ENCODE measurements at regions not wholly inside any gene's neighbourhood (a gene's known extent, or its start where the extent isn't known, plus 50 kb on each side); places are given as distances from the start of the nearest gene placed in this dataset.
"Not testable (repeated sequence)": the region's sequence is repeated elsewhere in the genome, so short reads cannot be mapped to it uniquely, and the experiment has no call there.

DNA sequence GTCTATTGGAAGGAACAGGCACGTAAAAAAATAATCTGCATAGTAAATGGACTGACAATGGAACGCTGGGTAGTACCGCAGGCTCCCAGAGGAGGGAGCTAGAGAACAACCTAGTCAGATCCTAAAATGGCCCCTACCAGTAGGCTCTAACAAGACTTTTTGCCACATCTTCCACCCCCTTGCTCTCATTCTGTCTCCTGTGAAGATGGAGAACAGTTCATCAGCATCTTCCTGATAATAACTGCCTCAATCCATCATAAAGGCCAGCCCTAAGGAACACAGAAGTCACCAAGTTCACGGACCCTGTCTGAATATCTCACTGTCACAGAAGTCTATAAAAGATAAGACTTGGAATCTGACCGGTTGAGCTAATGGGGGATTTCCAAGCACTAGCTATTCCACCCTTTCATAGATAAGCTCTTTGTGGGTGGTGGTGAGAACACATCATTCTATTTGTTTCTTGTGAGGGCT lies 133.4 kb downstream of the SLC1A3 start:
- FAIRE-seq, result peak; percentile 42
- no peak for TF ChIP-seq POLR2AphosphoS5 (IDR thresholded peaks at IDR 0.05; ENCODE audit: low read depth, low read length)
- no peak for TF ChIP-seq POLR2A (IDR thresholded peaks at IDR 0.05; ENCODE audit: low read depth, low read length)
- no peak for TF ChIP-seq TAF1 (IDR thresholded peaks at IDR 0.05; ENCODE audit: borderline replicate concordance, low read depth, low read length)

DNA sequence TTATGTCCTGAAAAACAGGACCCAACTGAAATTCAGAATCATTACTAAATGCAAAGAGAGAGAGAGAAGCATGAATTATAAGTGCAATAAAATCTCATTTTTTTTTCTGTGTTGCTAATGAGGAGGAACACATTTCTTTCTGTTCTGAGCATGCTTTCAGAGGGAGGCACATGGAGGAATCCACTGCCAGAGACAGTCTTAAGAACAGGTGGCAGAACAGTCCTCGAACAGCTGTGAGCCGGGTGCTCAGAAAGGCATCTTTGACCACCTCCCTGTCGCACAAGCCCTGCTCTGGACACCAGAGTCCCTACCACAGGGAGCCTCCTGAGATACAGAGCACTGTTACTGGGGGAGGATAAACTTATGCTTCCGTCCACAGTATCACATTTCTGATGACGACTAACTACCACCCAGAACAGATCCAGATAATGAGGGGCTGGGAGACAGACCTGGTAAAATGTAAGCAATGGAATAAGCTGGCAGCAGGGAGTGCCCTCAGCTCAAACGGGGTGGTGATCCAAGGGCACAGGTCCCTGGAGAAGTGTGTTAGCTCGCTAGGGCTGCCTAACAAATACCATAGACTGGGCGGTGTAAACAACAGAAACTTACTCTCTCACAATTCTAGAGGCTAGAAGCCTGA lies 134.0 kb downstream of the SLC1A3 start:
- DNase-seq (ENCODE audit: insufficient read length), result no peak
- FAIRE-seq, result no peak

More for the DNA sequence above, 133.4 kb downstream of the SLC1A3 start:
- peak; percentile 27 for DNase-seq (ENCODE audit: insufficient read length)

DNA sequence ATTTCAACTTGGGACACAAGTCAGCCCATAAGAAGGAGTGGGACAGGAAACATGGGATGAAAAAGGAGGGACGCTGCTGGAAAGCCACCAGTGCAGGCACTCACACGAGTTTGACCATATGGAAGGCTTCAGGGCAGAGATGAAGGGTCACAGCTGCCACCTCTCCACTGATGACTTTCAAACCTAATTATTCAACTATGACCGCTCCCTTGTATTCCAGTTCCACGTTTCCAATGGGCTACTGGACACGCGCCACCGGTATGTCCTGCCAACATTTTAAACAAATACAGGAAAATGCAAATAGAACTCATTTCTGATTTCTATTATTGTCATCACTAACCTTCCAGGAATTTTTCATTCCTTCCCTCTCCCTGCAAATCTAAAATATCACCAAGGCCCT lies 134.7 kb downstream of the SLC1A3 start:
- no peak for DNase-seq (ENCODE audit: insufficient read length)
- TF ChIP-seq POLR2A (IDR thresholded peaks at IDR 0.05; ENCODE audit: low read depth, low read length) (no peak), POLR2AphosphoS5 (IDR thresholded peaks at IDR 0.05; ENCODE audit: low read depth, low read length) (no peak), TAF1 (IDR thresholded peaks at IDR 0.05; ENCODE audit: borderline replicate concordance, low read depth, low read length) (no peak)
- FAIRE-seq, result no peak

More for the DNA sequence above, 134.0 kb downstream of the SLC1A3 start:
- TF ChIP-seq POLR2AphosphoS5 (IDR thresholded peaks at IDR 0.05; ENCODE audit: low read depth, low read length) (no peak), TAF1 (IDR thresholded peaks at IDR 0.05; ENCODE audit: borderline replicate concordance, low read depth, low read length) (no peak), POLR2A (IDR thresholded peaks at IDR 0.05; ENCODE audit: low read depth, low read length) (no peak)

DNA sequence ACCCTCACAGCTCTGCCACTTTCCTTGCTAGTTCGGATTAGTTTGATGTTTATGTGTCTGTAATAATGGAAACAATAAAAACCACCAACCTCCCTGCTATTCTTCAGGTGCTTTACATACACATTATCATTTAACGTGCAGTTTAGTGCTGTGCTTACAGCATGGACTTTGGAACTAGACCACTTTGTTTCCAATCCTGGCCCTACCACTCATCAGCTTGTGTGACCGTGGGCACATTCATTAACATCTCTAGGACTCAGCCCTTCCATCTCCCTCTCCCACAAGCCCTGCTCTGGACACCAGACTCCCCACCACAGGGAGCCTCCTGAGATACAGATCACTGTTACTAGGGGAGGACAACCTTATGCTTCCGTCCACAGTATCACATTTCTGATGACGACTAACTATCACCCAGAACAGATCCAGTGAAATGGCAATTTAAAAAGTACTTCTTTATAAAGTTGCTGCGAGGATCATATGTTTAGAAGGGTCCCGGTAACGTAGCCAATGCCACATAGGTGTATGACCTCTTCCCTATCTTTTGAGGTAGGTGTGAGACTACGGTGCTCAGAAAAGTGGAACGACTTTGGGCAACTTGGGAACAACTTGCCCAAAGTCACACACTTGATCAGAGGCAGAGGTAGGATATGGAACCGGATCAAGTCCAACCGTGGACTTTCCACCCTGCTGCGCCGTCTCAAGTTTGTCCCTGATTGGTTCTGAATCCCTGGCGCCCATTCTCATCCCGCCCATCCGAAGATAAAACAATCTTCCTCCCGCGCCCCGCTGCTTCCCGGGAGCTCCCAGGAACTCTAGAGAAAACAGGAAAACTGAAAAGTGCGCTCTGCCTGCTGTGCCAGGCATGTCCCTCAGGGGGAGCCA lies 132.4 kb upstream of the NIPBL start:
- no peak for DNase-seq (ENCODE audit: insufficient read length)
- peak; percentile 9 for FAIRE-seq
- TF ChIP-seq POLR2AphosphoS5 (IDR thresholded peaks at IDR 0.05; ENCODE audit: low read depth, low read length) (no peak), POLR2A (IDR thresholded peaks at IDR 0.05; ENCODE audit: low read depth, low read length) (no peak), TAF1 (IDR thresholded peaks at IDR 0.05; ENCODE audit: borderline replicate concordance, low read depth, low read length) (no peak)

DNA sequence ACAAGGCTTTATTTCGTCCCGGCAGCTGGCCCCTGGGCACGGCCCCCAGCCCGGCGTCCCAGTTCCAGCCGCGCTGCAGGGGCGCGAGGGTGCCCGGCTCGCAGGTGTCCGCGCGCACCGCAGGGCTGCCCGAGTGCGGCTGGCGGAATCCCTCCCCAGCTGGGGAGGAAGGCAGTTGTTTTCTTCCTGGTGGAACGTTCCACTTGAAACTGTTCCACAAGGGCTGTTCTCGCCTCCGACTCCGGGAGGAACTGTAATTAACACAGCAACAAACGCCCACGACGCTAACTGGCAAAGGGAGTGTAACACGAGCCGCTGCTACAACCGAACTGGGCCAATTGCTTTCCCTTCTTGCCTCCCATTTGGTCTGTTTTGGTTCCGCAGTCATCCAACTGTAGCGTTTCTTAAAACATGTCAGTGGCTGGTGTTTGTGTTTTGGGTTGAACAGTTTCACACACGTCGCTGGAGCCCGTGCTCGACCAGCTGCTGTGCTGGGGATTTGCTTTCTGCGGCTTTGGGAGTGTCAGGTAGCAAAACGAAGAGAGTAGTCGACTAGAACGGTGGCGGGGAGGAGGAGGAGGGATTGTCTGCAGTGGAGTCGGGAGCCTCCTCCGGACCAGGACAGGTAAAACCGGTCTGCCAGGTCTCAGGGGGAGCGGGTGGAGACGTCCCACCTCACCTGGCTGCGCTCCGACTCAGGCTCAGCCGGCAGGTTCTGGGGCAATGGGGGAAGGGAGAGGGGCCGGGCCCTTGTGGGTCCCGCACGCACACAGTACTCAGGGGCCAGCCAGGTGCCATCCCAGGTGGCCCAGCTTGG lies 131.6 kb upstream of the NIPBL start:
- DNase-seq (ENCODE audit: insufficient read length) (peak; percentile 53), FAIRE-seq (peak; percentile 64)
- TF ChIP-seq POLR2A (IDR thresholded peaks at IDR 0.05; ENCODE audit: low read depth, low read length) (no peak), POLR2AphosphoS5 (IDR thresholded peaks at IDR 0.05; ENCODE audit: low read depth, low read length) (no peak), TAF1 (IDR thresholded peaks at IDR 0.05; ENCODE audit: borderline replicate concordance, low read depth, low read length) (no peak)

GRCh38 chr5:36747794-36748193 lies 128.8 kb upstream of the NIPBL start:
- DNase-seq (ENCODE audit: insufficient read length); FAIRE-seq: not testable (repeated sequence)

DNA sequence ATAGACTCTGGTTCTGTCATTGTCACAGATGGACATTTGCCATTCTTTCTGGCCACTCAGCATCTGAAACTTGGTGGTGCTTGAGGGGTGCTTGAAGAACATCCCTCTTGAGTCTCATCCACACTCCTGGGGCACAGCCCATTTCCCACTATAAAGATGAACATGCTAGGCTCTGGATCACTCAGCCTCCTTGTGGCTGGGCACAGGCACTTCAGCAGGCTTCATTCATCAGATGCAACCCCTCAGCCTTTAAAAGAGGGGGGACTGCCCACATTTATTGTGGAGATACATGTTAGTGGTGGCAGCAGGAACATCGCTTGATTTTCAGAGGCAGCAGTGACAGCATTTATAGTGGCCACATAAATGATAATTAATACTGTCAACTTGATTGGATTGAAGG lies 124.7 kb upstream of the NIPBL start:
- TF ChIP-seq POLR2AphosphoS5 (IDR thresholded peaks at IDR 0.05; ENCODE audit: low read depth, low read length) (no peak), TAF1 (IDR thresholded peaks at IDR 0.05; ENCODE audit: borderline replicate concordance, low read depth, low read length) (no peak), POLR2A (IDR thresholded peaks at IDR 0.05; ENCODE audit: low read depth, low read length) (no peak)
- DNase-seq (ENCODE audit: insufficient read length) (no peak), FAIRE-seq (no peak)

- FAIRE-seq (no peak), DNase-seq (ENCODE audit: insufficient read length) (no peak)
- TF ChIP-seq TAF1 (IDR thresholded peaks at IDR 0.05; ENCODE audit: borderline replicate concordance, low read depth, low read length) (no peak), POLR2AphosphoS5 (IDR thresholded peaks at IDR 0.05; ENCODE audit: low read depth, low read length) (no peak), POLR2A (IDR thresholded peaks at IDR 0.05; ENCODE audit: low read depth, low read length) (no peak)
Measured at GRCh38 chr5:36755342-36755741, 121.2 kb upstream of the NIPBL start.

GRCh38 chr5:36755920-36756488 lies 120.6 kb upstream of the NIPBL start:
- TF ChIP-seq POLR2AphosphoS5 (IDR thresholded peaks at IDR 0.05; ENCODE audit: low read depth, low read length), result no peak
- no peak for TF ChIP-seq TAF1 (IDR thresholded peaks at IDR 0.05; ENCODE audit: borderline replicate concordance, low read depth, low read length)
- no peak for TF ChIP-seq POLR2A (IDR thresholded peaks at IDR 0.05; ENCODE audit: low read depth, low read length)
- DNase-seq (ENCODE audit: insufficient read length) (no peak), FAIRE-seq (no peak)

GRCh38 chr5:36756848-36757247 lies 119.7 kb upstream of the NIPBL start:
- DNase-seq (ENCODE audit: insufficient read length) (no peak), FAIRE-seq (no peak)
- TF ChIP-seq POLR2A (IDR thresholded peaks at IDR 0.05; ENCODE audit: low read depth, low read length) (no peak), TAF1 (IDR thresholded peaks at IDR 0.05; ENCODE audit: borderline replicate concordance, low read depth, low read length) (no peak), POLR2AphosphoS5 (IDR thresholded peaks at IDR 0.05; ENCODE audit: low read depth, low read length) (no peak)

DNA sequence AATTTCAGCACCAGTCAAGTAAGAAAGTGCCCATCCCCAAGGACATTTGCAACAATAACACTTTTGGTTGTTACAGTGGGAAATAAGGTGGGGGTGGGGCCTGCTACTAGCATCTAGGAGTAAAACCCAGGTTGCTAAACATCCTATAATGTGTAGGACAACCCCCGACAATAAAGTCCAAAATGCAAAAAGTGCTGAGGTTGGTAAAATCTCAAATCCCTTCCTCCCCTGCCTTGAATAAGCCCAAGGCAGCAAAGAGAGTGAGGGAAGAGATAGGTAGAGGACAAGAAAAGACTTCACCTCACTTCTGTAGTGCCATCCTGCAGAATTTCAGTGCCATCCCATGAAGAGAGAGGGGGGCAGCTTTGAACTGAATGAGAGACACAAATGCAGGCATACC lies 117.5 kb upstream of the NIPBL start:
- DNase-seq (ENCODE audit: insufficient read length) (no peak), FAIRE-seq (no peak)
- TF ChIP-seq TAF1 (IDR thresholded peaks at IDR 0.05; ENCODE audit: borderline replicate concordance, low read depth, low read length) (no peak), POLR2AphosphoS5 (IDR thresholded peaks at IDR 0.05; ENCODE audit: low read depth, low read length) (no peak), POLR2A (IDR thresholded peaks at IDR 0.05; ENCODE audit: low read depth, low read length) (no peak)

All from GM12892 (cell line).